SK-N-SH (cell line): ENCODE measurements at regions not wholly inside any gene's neighbourhood (a gene's known extent, or its start where the extent isn't known, plus 50 kb on each side); places are given as distances from the start of the nearest gene placed in this dataset.

Source experiments
- CTCF ChIA-PET: fragments of 300-600, 350-600 bp; formaldehyde crosslinking; extraction: SDS; loops from one replicate; lab custom pipeline; 2021; lab: Yijun Ruan, JAX
- POLR2A ChIA-PET: fragments of 350-600 bp; sonication (Branson Sonifier 250); formaldehyde crosslinking; extraction: SDS; loops from one replicate; lab custom pipeline; 2020; ENCODE audit warnings: antibody characterized with exemption, inconsistent platforms; lab: Yijun Ruan, JAX
- DNase-seq: peaks from one replicate; pipeline ENCODE4 v3.0.0; 2012
- H2AFZ ChIP-seq: fragments of 200-600 bp; sonication (generic); 2 replicates; pipeline ENCODE4 v1.8.1; 2016; ENCODE audit warnings: antibody characterized with exemption, mild to moderate bottlenecking, low read depth
- H3F3A ChIP-seq: fragments of 200-600 bp; sonication (generic); replicated peaks from 2 replicates; pipeline ENCODE3; 2016; ENCODE audit warnings: antibody characterized with exemption, mild to moderate bottlenecking; ENCODE audit not compliant: insufficient read depth
- H3K27ac ChIP-seq, 2 experiments: fragments of 200-500 bp in 1 of 2; fragments of 200-600 bp in 1 of 2; sonication (Bioruptor generic) in 1 of 2; sonication (generic), shearing (Covaris generic) in 1 of 2; 2 replicates each; pipeline versions ENCODE4 v1.5.1 to v1.6.1; 2014 to 2016; ENCODE audit warnings: low read depth in 2 of 2, inconsistent platforms in 1 of 2, low read length in 1 of 2, mild to moderate bottlenecking in 1 of 2, mixed read lengths in 1 of 2
- H3K27me3 ChIP-seq: fragments of 200-600 bp; sonication (generic), shearing (Covaris generic); 2 replicates; pipeline ENCODE4 v1.6.1; 2016; ENCODE audit warnings: mixed run types; ENCODE audit not compliant: insufficient read depth
- H3K36me3 ChIP-seq, 2 experiments: fragments of 200-500 bp in 1 of 2; fragments of 200-600 bp in 1 of 2; sonication (Bioruptor generic) in 1 of 2; sonication (generic) in 1 of 2; replicated peaks in 1 of 2; 2 replicates each; pipeline versions ENCODE3 to v1.5.1; 2014 to 2016; ENCODE audit warnings: low read length in 1 of 2, mild to moderate bottlenecking in 1 of 2; ENCODE audit not compliant: insufficient read depth in 2 of 2, control insufficient read depth in 1 of 2
- H3K4me1 ChIP-seq, 2 experiments: fragments of 200-500 bp in 1 of 2; fragments of 200-600 bp in 1 of 2; sonication (Bioruptor generic) in 1 of 2; sonication (generic), shearing (Covaris generic) in 1 of 2; 2 replicates each; pipeline versions ENCODE4 v1.5.1 to v1.6.1; 2014 to 2016; ENCODE audit warnings: low read depth in 1 of 2, low read length in 1 of 2, mixed run types in 1 of 2; ENCODE audit not compliant: insufficient read depth in 2 of 2, control insufficient read depth in 1 of 2
- H3K4me2 ChIP-seq: fragments of 200-600 bp; sonication (generic), shearing (Covaris generic); 2 replicates; pipeline ENCODE4 v1.6.1; 2017; ENCODE audit warnings: mixed run types
- H3K4me3 ChIP-seq, 2 experiments: fragments of 200-500 bp in 1 of 2; fragments of 200-600 bp in 1 of 2; sonication (Bioruptor generic) in 1 of 2; sonication (generic), shearing (Covaris generic) in 1 of 2; 2 replicates each; pipeline versions ENCODE4 v1.5.1 to v1.8.1; 2014 to 2016; ENCODE audit warnings: low read depth in 2 of 2, inconsistent platforms in 1 of 2, low read length in 1 of 2, mild to moderate bottlenecking in 1 of 2, mixed read lengths in 1 of 2, moderate library complexity in 1 of 2
- H3K79me2 ChIP-seq: fragments of 200-600 bp; sonication (generic); 2 replicates; pipeline ENCODE4 v1.8.1; 2017; ENCODE audit warnings: mild to moderate bottlenecking; ENCODE audit not compliant: insufficient read depth
- H3K9ac ChIP-seq: fragments of 200-600 bp; sonication (generic); 2 replicates; pipeline ENCODE4 v1.6.1; 2017; ENCODE audit warnings: mixed run types
- H3K9me2 ChIP-seq: fragments of 200-600 bp; sonication (generic); 2 replicates; pipeline ENCODE4 v1.6.1; 2017; ENCODE audit warnings: mixed run types
- H3K9me3 ChIP-seq: fragments of 200-600 bp; sonication (generic); 2 replicates; pipeline ENCODE4 v1.6.1; 2017; ENCODE audit warnings: mixed run types, mild to moderate bottlenecking, moderate library complexity
- H4K20me1 ChIP-seq: fragments of 200-600 bp; sonication (generic); 2 replicates; pipeline ENCODE4 v1.6.1; 2017; ENCODE audit warnings: mild to moderate bottlenecking, mixed run types; ENCODE audit not compliant: insufficient read depth
- CHD2 ChIP-seq: fragments of 150-350 bp; IDR thresholded peaks from 2 replicates; pipeline ENCODE4 v1.6.1; 2018; ENCODE audit warnings: low read length; ENCODE audit not compliant: partially characterized antibody
- FOSL2 ChIP-seq: IDR thresholded peaks from 2 replicates; pipeline ENCODE4 v1.4.0; 2012; ENCODE audit warnings: low read depth, mild to moderate bottlenecking, moderate library complexity, borderline replicate concordance
- FOXJ3 ChIP-seq: sonication (generic); formaldehyde crosslinking; IDR thresholded peaks from 2 replicates; pipeline ENCODE4 v1.5.1; 2020; ENCODE audit warnings: mild to moderate bottlenecking, missing genetic modification reagents
- GABPA ChIP-seq: IDR thresholded peaks from 2 replicates; pipeline ENCODE4 v1.4.0; 2012; ENCODE audit warnings: low read depth, mild to moderate bottlenecking
- GATA2 ChIP-seq: sonication (generic); formaldehyde crosslinking; IDR thresholded peaks from 2 replicates; pipeline ENCODE4 v1.5.0; 2020; ENCODE audit warnings: mild to moderate bottlenecking, missing genetic modification reagents
- IRF3 ChIP-seq: fragments of 150-350 bp; IDR thresholded peaks from 2 replicates; pipeline ENCODE4 v1.6.1; 2016; ENCODE audit warnings: mild to moderate bottlenecking, low read depth, low read length
- JUND ChIP-seq: IDR thresholded peaks from 2 replicates; pipeline ENCODE4 v1.4.0; 2012
- MEF2A ChIP-seq: IDR thresholded peaks from 2 replicates; pipeline ENCODE4 v1.4.0; 2012; ENCODE audit warnings: low read depth, borderline replicate concordance
- NRF1 ChIP-seq: IDR thresholded peaks from 2 replicates; pipeline ENCODE4 v1.6.1; 2012; ENCODE audit warnings: low read depth, mild to moderate bottlenecking, low read length
- PBX3 ChIP-seq: IDR thresholded peaks from 2 replicates; pipeline ENCODE4; 2012
- RAD21 ChIP-seq: IDR thresholded peaks from 2 replicates; pipeline ENCODE4 v1.6.1; 2012; ENCODE audit warnings: mild to moderate bottlenecking, low read length
- RCOR1 ChIP-seq: fragments of 150-350 bp; IDR thresholded peaks from 2 replicates; pipeline ENCODE4 v1.6.1; 2017; ENCODE audit warnings: antibody characterized with exemption, low read length
- RXRA ChIP-seq: IDR thresholded peaks from 2 replicates; pipeline ENCODE4 v1.4.0; 2012; ENCODE audit warnings: low read depth, mild to moderate bottlenecking, borderline replicate concordance
- SIN3A ChIP-seq: IDR thresholded peaks from 2 replicates; pipeline ENCODE4 v1.6.1; 2012; ENCODE audit warnings: low read depth, mild to moderate bottlenecking, low read length, moderate library complexity, borderline replicate concordance
- SMC3 ChIP-seq: IDR thresholded peaks from 2 replicates; pipeline ENCODE4 v1.6.1; 2012; ENCODE audit warnings: low read depth, low read length, improper control_type of control experiment
- TEAD4 ChIP-seq: IDR thresholded peaks from 2 replicates; pipeline ENCODE4 v1.4.0; 2012; ENCODE audit warnings: mild to moderate bottlenecking, borderline replicate concordance; ENCODE audit not compliant: insufficient read depth
- YY1 ChIP-seq: IDR thresholded peaks from 2 replicates; pipeline ENCODE4 v1.4.0; 2012; ENCODE audit warnings: low read depth, mild to moderate bottlenecking
- WGBS: methylation state at CpG from one replicate; pipeline ENCODE4 v1.1.6; 2017; ENCODE audit warnings: low lambda C conversion rate; 5-methylcytosine and 5-hydroxymethylcytosine counted together
- TF ChIP-seq, protein P1 (sequence below): fragments of 150-350 bp; IDR thresholded peaks from 2 replicates; pipeline ENCODE4 v1.6.1; 2017; ENCODE audit warnings: antibody characterized with exemption, low read length, low read depth, borderline replicate concordance
- TF ChIP-seq, protein P2 (sequence below): IDR thresholded peaks from 2 replicates; pipeline ENCODE4 v1.4.0; 2012; ENCODE audit warnings: low read depth, borderline replicate concordance
- TF ChIP-seq, protein P3 (sequence below): IDR thresholded peaks from 2 replicates; pipeline ENCODE4 v1.4.0; 2012; ENCODE audit warnings: low read depth

DNA sequence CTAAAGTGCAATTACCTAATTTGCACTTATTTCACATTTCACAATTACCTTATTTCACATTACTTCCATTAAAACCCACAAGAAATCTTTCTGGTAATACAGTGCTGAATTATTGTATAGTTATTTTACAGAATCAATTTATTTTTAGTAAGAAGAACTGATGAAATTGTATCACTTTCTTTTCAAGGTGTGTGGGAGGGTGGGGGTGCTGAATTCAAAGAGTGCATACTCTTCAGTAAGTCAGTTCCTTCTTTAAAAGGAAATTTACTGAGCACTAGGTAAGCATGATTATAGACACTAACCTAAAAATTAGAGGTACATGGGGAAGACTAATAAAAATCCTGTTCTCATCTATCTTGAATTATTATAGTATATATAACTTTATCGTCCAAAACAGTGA is 731.6 kb upstream of the ADGRL4 start:
- Histone ChIP-seq H3K27ac (no peak overlapping the region), H3F3A (no peaks in the 10 kb centered on the region), H3K9me2 (no peaks in the 10 kb centered on the region), H3K79me2 (no peaks in the 10 kb centered on the region), H3K4me2 (no peak overlapping the region), H3K9me3 (no peaks in the 10 kb centered on the region), H3K4me1 (no peaks in the 10 kb centered on the region), H3K4me3 (no peak overlapping the region), H2AFZ (no peak overlapping the region), H4K20me1 (no peaks in the 10 kb centered on the region), H3K9ac (no peak overlapping the region), H3K27me3 (no peaks in the 10 kb centered on the region), H3K36me3 (no peaks in the 10 kb centered on the region)
- TF ChIP-seq GABPA (no peak), TEAD4 (no peak), IRF3 (no peak), RAD21 (no peak), PBX3 (no peak), CHD2 (no peak), SMC3 (no peak), GATA2 (no peak), MEF2A (no peak), JUND (no peak)
- TF ChIP-seq, protein P1, sequence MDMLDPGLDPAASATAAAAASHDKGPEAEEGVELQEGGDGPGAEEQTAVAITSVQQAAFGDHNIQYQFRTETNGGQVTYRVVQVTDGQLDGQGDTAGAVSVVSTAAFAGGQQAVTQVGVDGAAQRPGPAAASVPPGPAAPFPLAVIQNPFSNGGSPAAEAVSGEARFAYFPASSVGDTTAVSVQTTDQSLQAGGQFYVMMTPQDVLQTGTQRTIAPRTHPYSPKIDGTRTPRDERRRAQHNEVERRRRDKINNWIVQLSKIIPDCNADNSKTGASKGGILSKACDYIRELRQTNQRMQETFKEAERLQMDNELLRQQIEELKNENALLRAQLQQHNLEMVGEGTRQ, result no peak
- TF ChIP-seq, protein P2, sequence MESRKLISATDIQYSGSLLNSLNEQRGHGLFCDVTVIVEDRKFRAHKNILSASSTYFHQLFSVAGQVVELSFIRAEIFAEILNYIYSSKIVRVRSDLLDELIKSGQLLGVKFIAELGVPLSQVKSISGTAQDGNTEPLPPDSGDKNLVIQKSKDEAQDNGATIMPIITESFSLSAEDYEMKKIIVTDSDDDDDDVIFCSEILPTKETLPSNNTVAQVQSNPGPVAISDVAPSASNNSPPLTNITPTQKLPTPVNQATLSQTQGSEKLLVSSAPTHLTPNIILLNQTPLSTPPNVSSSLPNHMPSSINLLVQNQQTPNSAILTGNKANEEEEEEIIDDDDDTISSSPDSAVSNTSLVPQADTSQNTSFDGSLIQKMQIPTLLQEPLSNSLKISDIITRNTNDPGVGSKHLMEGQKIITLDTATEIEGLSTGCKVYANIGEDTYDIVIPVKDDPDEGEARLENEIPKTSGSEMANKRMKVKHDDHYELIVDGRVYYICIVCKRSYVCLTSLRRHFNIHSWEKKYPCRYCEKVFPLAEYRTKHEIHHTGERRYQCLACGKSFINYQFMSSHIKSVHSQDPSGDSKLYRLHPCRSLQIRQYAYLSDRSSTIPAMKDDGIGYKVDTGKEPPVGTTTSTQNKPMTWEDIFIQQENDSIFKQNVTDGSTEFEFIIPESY, result no peak
- CTCF ChIA-PET, result no interaction called here
- 60% methylated on average over 1 of the region's 1 CpG for WGBS
- POLR2A ChIA-PET, result no interaction called here
- DNase-seq, result no peak

- CTCF ChIA-PET, result interaction anchor here (1.3 kb wide), 1 partner anchor 240 kb away, joined by 4 read pairs; no protein-coding TSS in a partner anchor
- H2AFZ ChIP-seq, result no peak overlapping the region
- no peaks in the 10 kb centered on the region for H3K27me3 ChIP-seq
- H3K9ac ChIP-seq, result no peak overlapping the region
- no peaks in the 10 kb centered on the region for H3K4me1 ChIP-seq
- DNase-seq, result no peak
- POLR2A ChIA-PET, result no interaction called here
- H3K36me3 ChIP-seq, result no peaks in the 10 kb centered on the region
- no peak overlapping the region for H3K27ac ChIP-seq
- no peaks in the 10 kb centered on the region for H4K20me1 ChIP-seq
- no peak overlapping the region for H3K4me3 ChIP-seq
- no peaks in the 10 kb centered on the region for H3F3A ChIP-seq
- no peaks in the 10 kb centered on the region for H3K9me3 ChIP-seq
- no peaks in the 10 kb centered on the region for H3K79me2 ChIP-seq
- no peak overlapping the region for H3K4me2 ChIP-seq
- WGBS, result 62% methylated on average over 1 of the region's 1 CpG
- no peaks in the 10 kb centered on the region for H3K9me2 ChIP-seq
- no peak for TF ChIP-seq PBX3
- TF ChIP-seq, protein P2, result no peak
- no peak for TF ChIP-seq YY1
- TF ChIP-seq RCOR1, result no peak
- TF ChIP-seq SIN3A, result no peak
- TF ChIP-seq SMC3, result no peak
- TF ChIP-seq, protein P3, sequence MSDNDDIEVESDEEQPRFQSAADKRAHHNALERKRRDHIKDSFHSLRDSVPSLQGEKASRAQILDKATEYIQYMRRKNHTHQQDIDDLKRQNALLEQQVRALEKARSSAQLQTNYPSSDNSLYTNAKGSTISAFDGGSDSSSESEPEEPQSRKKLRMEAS, result no peak
- TF ChIP-seq RXRA, result no peak
- no peak for TF ChIP-seq NRF1
- no peak for TF ChIP-seq FOSL2
- TF ChIP-seq TEAD4, result no peak
- no peak for TF ChIP-seq FOXJ3 (CRISPR knock-in tag)
Observed at GRCh38 chr1:79737193-79737592, 730.7 kb upstream of the ADGRL4 start.
